H1 (cell line): ENCODE measurements at regions not wholly inside any gene's neighbourhood (a gene's known extent, or its start where the extent isn't known, plus 50 kb on each side); places are given as distances from the start of the nearest gene placed in this dataset.

Experiments used
- CTCF ChIA-PET: fragments of 300-600 bp; sonication (Branson Sonifier 250); formaldehyde crosslinking; loops from one replicate; lab custom pipeline; 2021; ENCODE audit not compliant: partially characterized antibody; lab: Charles Lee
- POLR2A ChIA-PET: fragments of 300-600 bp; sonication (Branson Sonifier 250); formaldehyde crosslinking; loops from one replicate; lab custom pipeline; 2021; ENCODE audit warnings: inconsistent platforms; ENCODE audit not compliant: partially characterized antibody; lab: Charles Lee
- DNase-seq, 2 experiments: peaks; one replicate each; pipeline versions ENCODE4 v3.0.0 to v3.0.0-alpha.2; 2010 to 2022; ENCODE audit warnings: low spot score in 2 of 2, low read depth in 1 of 2, mixed read lengths in 1 of 2
- FAIRE-seq: peaks from 2 replicates; lab custom pipeline; 2011; peaks lifted over from hg19 to GRCh38; lab: Jason Lieb, UNC
- H2AFZ ChIP-seq: 2 replicates; pipeline ENCODE4 v1.8.1; 2012; ENCODE audit warnings: low read length, inconsistent platforms
- H2AK5ac ChIP-seq: 2 replicates; pipeline ENCODE4 v1.6.1; 2013; ENCODE audit warnings: low read depth, low read length
- H2BK120ac ChIP-seq: replicated peaks from 2 replicates; pipeline ENCODE3; 2013; ENCODE audit warnings: low read depth, low read length, inconsistent platforms
- H2BK12ac ChIP-seq: 2 replicates; pipeline ENCODE4 v1.6.1; 2013; ENCODE audit warnings: low read depth, low read length
- H2BK15ac ChIP-seq: 2 replicates; pipeline ENCODE4 v1.6.1; 2013; ENCODE audit warnings: low read length
- H2BK20ac ChIP-seq: 2 replicates; pipeline ENCODE4 v1.6.1; 2013; ENCODE audit warnings: low read length
- H2BK5ac ChIP-seq: 2 replicates; pipeline ENCODE4 v1.6.1; 2013; ENCODE audit warnings: low read depth, low read length
- H3K14ac ChIP-seq: 2 replicates; pipeline ENCODE4 v1.6.1; 2013; ENCODE audit warnings: inconsistent platforms; ENCODE audit not compliant: insufficient read length
- H3K18ac ChIP-seq: 2 replicates; pipeline ENCODE4 v1.6.1; 2013; ENCODE audit warnings: low read length; ENCODE audit errors: extremely low read depth
- H3K23ac ChIP-seq: 2 replicates; pipeline ENCODE4 v1.6.1; 2013; ENCODE audit warnings: inconsistent platforms; ENCODE audit not compliant: insufficient read length
- H3K23me2 ChIP-seq: 2 replicates; pipeline ENCODE4 v1.6.1; 2013; ENCODE audit warnings: low read depth, low read length
- H3K27ac ChIP-seq: 2 replicates; pipeline ENCODE4 v1.6.1; 2011; ENCODE audit warnings: low read depth, low read length, inconsistent platforms
- H3K27me3 ChIP-seq, 4 experiments: replicated peaks in 1 of 4; 1 replicate in 1 of 4; 2 replicates in 3 of 4; pipeline versions ENCODE4 v1.6.1 to v1.8.1; 2011 to 2013; ENCODE audit warnings: low read length in 3 of 4, mild to moderate bottlenecking in 3 of 4, inconsistent platforms in 2 of 4, mixed read lengths in 2 of 4, moderate library complexity in 1 of 4; ENCODE audit not compliant: control insufficient read depth in 3 of 4, insufficient read depth in 3 of 4; ENCODE audit errors: extremely low read depth in 1 of 4
- H3K36me3 ChIP-seq, 4 experiments: 2 replicates each; pipeline versions ENCODE4 v1.6.1 to v1.8.1; 2011 to 2013; ENCODE audit warnings: mild to moderate bottlenecking in 4 of 4, low read length in 3 of 4, moderate library complexity in 2 of 4, control low read depth in 1 of 4, inconsistent platforms in 1 of 4; ENCODE audit not compliant: insufficient read depth in 4 of 4, control insufficient read depth in 2 of 4
- H3K4ac ChIP-seq: replicated peaks from 2 replicates; pipeline ENCODE3; 2013; ENCODE audit warnings: low read length, low read depth, mixed read lengths, inconsistent platforms; ENCODE audit not compliant: insufficient read length
- H3K4me1 ChIP-seq, 4 experiments: replicated peaks in 1 of 4; 1 replicate in 1 of 4; 2 replicates in 3 of 4; pipeline versions ENCODE4 v1.6.1 to v1.8.1; 2011 to 2013; ENCODE audit warnings: low read length in 3 of 4, inconsistent platforms in 2 of 4, mixed read lengths in 1 of 4; ENCODE audit not compliant: insufficient read depth in 4 of 4, control insufficient read depth in 3 of 4
- H3K4me2 ChIP-seq, 2 experiments: 2 replicates each; pipeline versions ENCODE4 v1.6.1 to v1.8.1; 2011 to 2013; ENCODE audit warnings: low read depth in 2 of 2, low read length in 2 of 2, control low read depth in 1 of 2, inconsistent platforms in 1 of 2, mild to moderate bottlenecking in 1 of 2; ENCODE audit not compliant: insufficient read depth in 1 of 2
- H3K4me3 ChIP-seq, 4 experiments: fragments of 200-600, 300-600 bp in 1 of 4; sonication (generic), shearing (Covaris generic), sonication (Bioruptor Twin) in 1 of 4; 2 replicates each; pipeline versions ENCODE4 v1.5.1 to v1.8.1; 2011 to 2016; ENCODE audit warnings: low read length in 4 of 4, low read depth in 3 of 4, control low read depth in 2 of 4, inconsistent platforms in 2 of 4, mild to moderate bottlenecking in 2 of 4, mixed read lengths in 1 of 4, moderate library complexity in 1 of 4; ENCODE audit not compliant: insufficient read depth in 2 of 4; ENCODE audit errors: extremely low read depth in 1 of 4
- H3K56ac ChIP-seq: replicated peaks from 2 replicates; pipeline ENCODE3; 2013; ENCODE audit warnings: low read depth, mild to moderate bottlenecking, mixed read lengths, low read length, inconsistent platforms; ENCODE audit not compliant: insufficient read length
- H3K79me1 ChIP-seq: 2 replicates; pipeline ENCODE4 v1.6.1; 2013; ENCODE audit warnings: low read depth, low read length, control low read depth
- H3K79me2 ChIP-seq, 2 experiments: 2 replicates each; pipeline versions ENCODE4 v1.6.1 to v1.8.1; 2012 to 2013; ENCODE audit warnings: low read length in 2 of 2, mild to moderate bottlenecking in 2 of 2, inconsistent platforms in 1 of 2; ENCODE audit not compliant: insufficient read depth in 2 of 2, control insufficient read depth in 1 of 2
- H3K9ac ChIP-seq, 4 experiments: replicated peaks in 1 of 4; 1 replicate in 1 of 4; 2 replicates in 3 of 4; pipeline versions ENCODE4 v1.6.1 to v1.8.1; 2011 to 2013; ENCODE audit warnings: low read depth in 3 of 4, low read length in 3 of 4, control low read depth in 2 of 4, mild to moderate bottlenecking in 2 of 4, moderate library complexity in 2 of 4, inconsistent platforms in 1 of 4; ENCODE audit errors: extremely low read depth in 1 of 4
- H3K9me3 ChIP-seq, 2 experiments: 2 replicates each; pipeline versions ENCODE4 v1.6.1 to v1.8.1; 2012 to 2013; ENCODE audit warnings: mild to moderate bottlenecking in 2 of 2, moderate library complexity in 2 of 2, control low read depth in 1 of 2, inconsistent platforms in 1 of 2, low read depth in 1 of 2, low read length in 1 of 2, mixed read lengths in 1 of 2; ENCODE audit not compliant: insufficient read depth in 2 of 2
- H4K20me1 ChIP-seq, 2 experiments: replicated peaks in 1 of 2; 2 replicates each; pipeline versions ENCODE3 to v1.8.1; 2011 to 2013; ENCODE audit warnings: inconsistent platforms in 2 of 2, low read length in 2 of 2, mild to moderate bottlenecking in 1 of 2; ENCODE audit not compliant: insufficient read depth in 2 of 2, control insufficient read depth in 1 of 2
- H4K5ac ChIP-seq: 2 replicates; pipeline ENCODE4 v1.6.1; 2013; ENCODE audit warnings: low read length, low read depth, mixed read lengths, inconsistent platforms; ENCODE audit not compliant: insufficient read length
- H4K8ac ChIP-seq: 2 replicates; pipeline ENCODE4 v1.8.0; 2013; ENCODE audit warnings: mild to moderate bottlenecking, moderate library complexity, low read length, inconsistent platforms; ENCODE audit not compliant: insufficient read depth; ENCODE audit errors: extremely low read depth
- H4K91ac ChIP-seq: replicated peaks from 2 replicates; pipeline ENCODE3; 2013; ENCODE audit warnings: low read length, mixed read lengths, inconsistent platforms; ENCODE audit not compliant: insufficient read length
- ASH2L ChIP-seq: fragments of 200-600, 300-600 bp; sonication (generic); IDR thresholded peaks from one replicate; pipeline ENCODE4 v1.7.1; 2017; ENCODE audit warnings: low read length
- CHD1 ChIP-seq: IDR thresholded peaks from 2 replicates; pipeline ENCODE4 v1.6.1; 2012; ENCODE audit warnings: low read depth, low read length, improper control_type of control experiment
- CREB1 ChIP-seq: IDR thresholded peaks from 2 replicates; pipeline ENCODE4 v1.6.1; 2012; ENCODE audit warnings: inconsistent platforms
- GABPA ChIP-seq: IDR thresholded peaks from 2 replicates; pipeline ENCODE4 v1.6.1; 2011; ENCODE audit warnings: mild to moderate bottlenecking, low read length, moderate library complexity, borderline replicate concordance; ENCODE audit not compliant: insufficient read depth
- POLR2A ChIP-seq, 2 experiments: IDR thresholded peaks; 1 replicate in 1 of 2; 2 replicates in 1 of 2; pipeline ENCODE4 v1.6.1; 2011; ENCODE audit warnings: low read depth in 2 of 2, low read length in 2 of 2, mild to moderate bottlenecking in 2 of 2; ENCODE audit errors: control extremely low read depth in 1 of 2
- RBBP5 ChIP-seq: IDR thresholded peaks from 2 replicates; pipeline ENCODE4 v1.7.1; 2012; ENCODE audit warnings: low read depth, mild to moderate bottlenecking, inconsistent platforms, low read length, moderate library complexity, borderline replicate concordance
- SP1 ChIP-seq: IDR thresholded peaks from 2 replicates; pipeline ENCODE4 v1.6.1; 2011; ENCODE audit warnings: low read depth, low read length
- TBP ChIP-seq: IDR thresholded peaks from 2 replicates; pipeline ENCODE4 v1.6.1; 2011; ENCODE audit warnings: low read depth, low read length, improper control_type of control experiment
- YY1 ChIP-seq: IDR thresholded peaks from 2 replicates; pipeline ENCODE4 v1.6.1; 2011; ENCODE audit warnings: low read depth, mild to moderate bottlenecking, low read length
- WGBS, 2 experiments: shearing (Covaris generic) in 1 of 2; methylation state at CpG; one replicate each; pipeline versions ENCODE4 v1.1.6 to v1.1.7; 2013 to 2015; ENCODE audit warnings: low lambda C conversion rate in 2 of 2, mixed read lengths in 2 of 2, inconsistent platforms in 1 of 2, low coverage in 1 of 2, missing lambda C conversion rate in 1 of 2; ENCODE audit not compliant: insufficient replicate concordance in 2 of 2, insufficient coverage in 1 of 2, insufficient read length in 1 of 2; ENCODE audit errors: extremely low coverage in 1 of 2, missing lambda C conversion rate in 1 of 2; 5-methylcytosine and 5-hydroxymethylcytosine counted together
- TF ChIP-seq, protein P1 (sequence below): IDR thresholded peaks from 2 replicates; pipeline ENCODE4 v1.6.1; 2012; ENCODE audit warnings: inconsistent platforms
- TF ChIP-seq, protein P2 (sequence below): IDR thresholded peaks from 2 replicates; pipeline ENCODE4 v1.6.1; 2012; ENCODE audit warnings: inconsistent platforms

DNA sequence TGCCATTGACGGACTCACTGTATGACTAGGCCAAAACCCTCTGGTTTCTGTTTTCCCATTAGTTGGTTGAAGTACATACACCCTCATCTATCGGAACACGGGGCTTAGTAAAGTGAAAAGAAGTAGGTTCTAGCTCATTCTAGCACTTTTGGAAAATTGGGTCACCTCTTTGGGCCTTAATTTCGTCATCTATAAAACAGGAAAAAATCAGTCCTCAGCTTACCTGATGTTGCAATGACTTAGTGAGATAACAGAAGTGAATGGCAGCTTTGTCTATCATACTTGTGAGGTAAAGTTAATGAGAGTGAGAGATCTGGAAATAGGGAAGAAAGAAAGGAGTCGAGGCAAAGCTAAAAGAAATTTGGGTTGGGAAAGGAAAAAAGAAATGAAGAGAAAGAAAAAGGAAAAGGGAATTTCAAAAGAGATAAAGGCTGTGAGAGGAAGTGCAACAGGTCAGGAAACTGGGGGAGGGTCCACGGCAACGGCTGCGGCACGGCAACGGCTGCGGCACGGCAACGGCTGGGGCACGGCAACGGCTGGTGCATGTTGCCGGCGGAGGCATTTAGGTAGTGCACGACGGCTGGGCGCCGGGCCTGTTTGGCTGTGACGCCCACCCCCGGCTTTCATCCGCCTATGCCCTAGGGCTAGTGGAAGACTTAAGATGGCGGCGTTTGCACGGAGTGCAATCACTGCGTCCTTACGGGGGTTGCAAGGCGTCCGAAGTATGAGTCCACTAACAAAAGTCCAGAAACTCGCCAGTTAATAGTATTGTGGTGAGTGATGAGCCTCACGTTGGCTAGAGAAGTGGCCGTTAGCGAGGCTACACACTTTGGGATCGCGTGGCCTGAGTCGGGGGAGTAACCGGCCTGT, 91.4 kb upstream of the XIST start:
- Histone ChIP-seq H3K9ac (peak overlapping the region; percentile 79 to 100 (median 97)), H3K4me1 (no peaks in the 10 kb centered on the region), H4K20me1 (no peaks in the 10 kb centered on the region), H2BK120ac (peak overlapping the region; percentile 54), H3K79me2 (peaks cover 4 to 45% of the 10 kb centered on the region in 2 experiments; a peak in 3 of 4 replicates), H4K8ac (peak overlapping the region; percentile 97; the same call in 1 of the 2 replicates), H3K4me2 (peak overlapping the region; percentile 62 to 65), H3K79me1 (no peaks in the 10 kb centered on the region), H2AFZ (peak overlapping the region; percentile 88; the same call in 1 of the 2 replicates), H3K23me2 (no peaks in the 10 kb centered on the region), H3K18ac (peak overlapping the region; percentile 60), H3K36me3 (peaks cover 0 to 19% (median 2%) of the 10 kb centered on the region in 4 experiments; a peak in 2 of 8 replicates), H4K91ac (no peak overlapping the region), H3K4ac (no peak overlapping the region), H2BK15ac (no peak overlapping the region), H3K27me3 (no peaks in the 10 kb centered on the region), H3K14ac (no peak overlapping the region), H2BK20ac (no peak overlapping the region), H3K56ac (peak overlapping the region; percentile 90), H3K4me3 (peak overlapping the region; percentile 87 to 99 (median 94)), H3K27ac (peak overlapping the region; percentile 94), H2BK5ac (peak overlapping the region; percentile 91), H2AK5ac (0 out of 2 replicates have a peak overlapping the region, but pooled peaks have one; percentile 53), H2BK12ac (peak overlapping the region; percentile 39; the same call in 1 of the 2 replicates), H4K5ac (peak overlapping the region; percentile 99), H3K23ac (no peak overlapping the region), H3K9me3 (no peaks in the 10 kb centered on the region)
- CTCF ChIA-PET = interaction anchor here (0.7 to 2.4 kb wide), 3 partner anchors 15 to 88 kb away, joined by 3 to 7 read pairs (median 4); no protein-coding TSS in a partner anchor
- DNase-seq (peak; percentile 63 to 80), FAIRE-seq (no peak)
- 11 to 100% methylated on average over 1 to 31 of the region's 39 CpGs for WGBS, 2 experiments
- POLR2A ChIA-PET = interaction anchor here (0.8 to 2.1 kb wide), 7 partner anchors 10 to 70 kb away, joined by 3 to 14 read pairs (median 3); no protein-coding TSS in a partner anchor
- TF ChIP-seq, protein P1, sequence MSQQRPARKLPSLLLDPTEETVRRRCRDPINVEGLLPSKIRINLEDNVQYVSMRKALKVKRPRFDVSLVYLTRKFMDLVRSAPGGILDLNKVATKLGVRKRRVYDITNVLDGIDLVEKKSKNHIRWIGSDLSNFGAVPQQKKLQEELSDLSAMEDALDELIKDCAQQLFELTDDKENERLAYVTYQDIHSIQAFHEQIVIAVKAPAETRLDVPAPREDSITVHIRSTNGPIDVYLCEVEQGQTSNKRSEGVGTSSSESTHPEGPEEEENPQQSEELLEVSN = peak; percentile 31; the same call in 1 of the 2 replicates
- TF ChIP-seq, protein P2, sequence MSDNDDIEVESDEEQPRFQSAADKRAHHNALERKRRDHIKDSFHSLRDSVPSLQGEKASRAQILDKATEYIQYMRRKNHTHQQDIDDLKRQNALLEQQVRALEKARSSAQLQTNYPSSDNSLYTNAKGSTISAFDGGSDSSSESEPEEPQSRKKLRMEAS = peak; percentile 82
- TF ChIP-seq ASH2L (peak; percentile 92), RBBP5 (peak; percentile 77), POLR2A (IDR thresholded peaks at IDR 0.05; ENCODE audit: control extremely low read depth in 1 of 2, low read depth in 2 of 2, low read length in 2 of 2) (peak; percentile 74 to 90), TBP (peak; percentile 92), CREB1 (peak; percentile 65; the same call in 1 of the 2 replicates), GABPA (peak; percentile 91), YY1 (peak; percentile 95), CHD1 (no peak), SP1 (peak; percentile 47; the same call in 1 of the 2 replicates)
